HG03565 (cell line): ENCODE measurements at regions not wholly inside any gene's neighbourhood (a gene's known extent, or its start where the extent isn't known, plus 50 kb on each side); places are given as distances from the start of the nearest gene placed in this dataset.
"Not testable (repeated sequence)": the region's sequence is repeated elsewhere in the genome, so short reads cannot be mapped to it uniquely, and the experiment has no call there.

Experiments used
- ATAC-seq: cut with Tn5 transposase; IDR thresholded peaks from one replicate; pipeline ENCODE4 v1.9.1; 2021; ENCODE audit warnings: mild to moderate bottlenecking, moderate library complexity; ENCODE audit not compliant: unreplicated experiment

- no peak for ATAC-seq
These were observed 117.7 kb upstream of the KCNJ3 start for GRCh38 chr2:154580767-154581166.

DNA sequence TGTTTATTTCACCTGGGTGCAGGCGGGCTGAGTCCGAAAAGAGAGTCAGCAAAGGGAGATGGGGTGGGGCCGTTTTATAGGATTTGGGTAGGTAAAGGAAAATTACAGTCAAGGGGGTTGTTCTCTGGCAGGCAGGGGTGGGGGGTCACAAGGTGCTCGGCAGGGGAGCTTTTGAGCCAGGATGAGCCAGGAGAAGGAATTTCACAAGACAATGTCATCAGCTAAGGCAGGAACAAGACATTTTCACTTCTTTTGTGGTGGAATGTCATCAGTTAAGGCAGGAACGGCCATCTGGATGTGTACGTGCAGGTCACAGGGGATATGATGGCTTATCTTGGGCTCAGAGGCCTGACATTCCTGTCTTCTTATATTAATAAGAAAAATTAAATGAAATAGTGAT, 115.8 kb upstream of the KCNJ3 start:
- ATAC-seq: not testable (repeated sequence)

DNA sequence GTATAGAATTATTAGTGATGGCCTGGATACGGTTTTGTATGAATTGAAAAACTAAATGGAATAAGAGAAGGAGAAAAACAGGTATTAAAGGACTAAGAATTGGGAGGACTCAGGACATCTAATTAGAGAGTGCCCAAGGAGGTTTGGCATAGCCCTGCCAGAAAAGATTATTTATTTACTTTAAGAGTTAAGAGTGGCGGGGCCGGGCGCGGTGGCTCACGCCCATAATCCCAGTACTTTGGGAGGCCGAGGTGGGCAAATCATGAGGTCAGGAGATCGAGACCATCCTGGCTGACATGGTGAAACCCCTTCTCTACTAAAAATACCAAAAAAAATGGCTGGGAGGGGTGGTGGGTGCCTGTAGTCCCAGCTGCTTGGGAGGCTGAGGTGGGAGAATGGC, 115.2 kb upstream of the KCNJ3 start:
- not testable (repeated sequence) for ATAC-seq

- no peak for ATAC-seq
These were observed 110.8 kb upstream of the KCNJ3 start for GRCh38 chr2:154587739-154588138.

- no peak for ATAC-seq
These were observed 109.7 kb upstream of the KCNJ3 start for GRCh38 chr2:154588838-154589237.

DNA sequence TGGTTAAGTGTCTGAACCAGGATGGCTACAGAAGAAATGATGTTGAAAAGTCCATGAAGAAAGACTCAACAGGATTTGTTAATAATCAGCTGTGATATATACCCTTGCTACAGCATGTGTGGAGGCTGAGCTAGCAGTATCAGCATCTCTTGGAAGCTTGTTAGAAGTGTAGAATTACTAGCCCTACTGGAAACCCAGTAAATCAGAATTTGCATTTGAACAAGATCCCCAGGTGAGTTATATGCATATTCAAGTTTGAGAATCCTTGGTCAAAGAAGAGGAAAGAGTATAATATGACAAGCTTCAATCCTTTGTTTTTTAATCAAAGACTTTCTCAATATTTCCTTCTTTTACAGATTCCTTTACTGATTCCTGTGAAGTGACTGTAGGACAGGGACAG, 109.0 kb upstream of the KCNJ3 start:
- ATAC-seq: no peak

- no peak for ATAC-seq
These were observed 107.1 kb upstream of the KCNJ3 start for GRCh38 chr2:154591294-154591820.

GRCh38 chr2:154599189-154599588, 99.3 kb upstream of the KCNJ3 start:
- no peak for ATAC-seq

DNA sequence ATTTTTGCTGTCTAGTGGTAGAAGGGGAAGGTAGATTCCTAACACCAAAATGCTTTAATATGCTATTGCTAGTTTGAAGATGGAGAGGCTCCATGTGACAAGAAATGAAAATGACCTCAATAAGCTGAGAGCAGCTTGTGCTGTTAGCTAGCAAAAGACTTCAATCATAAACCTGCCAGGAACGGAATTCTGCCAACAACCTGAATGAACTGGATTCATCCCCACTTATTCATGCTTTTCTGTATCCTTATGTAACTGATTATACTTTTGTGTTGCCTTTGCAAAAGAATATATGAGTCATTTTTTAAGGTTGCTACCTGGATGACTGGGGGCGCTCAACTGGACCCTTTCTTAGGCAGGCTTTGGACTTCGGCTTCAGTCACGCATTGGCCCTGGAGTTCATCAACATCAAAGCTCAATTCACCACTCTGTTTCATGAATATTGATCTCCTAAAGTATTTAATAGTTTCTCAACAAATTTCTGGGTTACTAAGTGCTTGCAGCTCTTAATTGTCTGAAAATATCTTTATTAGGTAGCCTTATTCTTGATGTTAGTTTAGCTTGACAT, 97.5 kb upstream of the KCNJ3 start:
- ATAC-seq: no peak

- ATAC-seq: no peak
These were observed 94.8 kb upstream of the KCNJ3 start for GRCh38 chr2:154603682-154604081.

- ATAC-seq: no peak
These were observed 90.1 kb upstream of the KCNJ3 start for GRCh38 chr2:154608438-154608837.

DNA sequence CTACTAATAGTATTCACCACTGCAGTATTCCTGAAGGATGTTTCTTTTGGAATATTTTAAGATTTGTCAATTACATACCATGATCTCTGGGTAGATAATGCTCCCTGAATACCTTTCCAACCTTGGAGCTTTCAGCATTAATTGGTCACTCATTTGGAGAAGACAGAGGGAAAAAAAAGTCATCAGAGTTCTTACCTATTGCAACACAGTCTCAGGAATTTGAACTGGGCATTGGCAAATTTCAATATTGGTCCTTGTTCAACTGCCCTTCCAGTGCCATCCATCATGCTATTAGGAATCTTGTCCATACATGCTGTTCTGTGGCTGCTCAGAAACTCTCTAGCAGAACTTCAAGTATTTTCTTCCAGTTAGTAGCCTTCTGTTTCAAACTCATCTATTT, 83.6 kb upstream of the KCNJ3 start:
- ATAC-seq: no peak

GRCh38 chr2:154616659-154617058, 81.8 kb upstream of the KCNJ3 start:
- no peak for ATAC-seq

- no peak for ATAC-seq
These were observed 78.0 kb upstream of the KCNJ3 start for GRCh38 chr2:154620471-154620870.

GRCh38 chr2:154623819-154624218, 74.7 kb upstream of the KCNJ3 start:
- peak; percentile 60 for ATAC-seq

GRCh38 chr2:154637456-154637855, 61.0 kb upstream of the KCNJ3 start:
- ATAC-seq: no peak

DNA sequence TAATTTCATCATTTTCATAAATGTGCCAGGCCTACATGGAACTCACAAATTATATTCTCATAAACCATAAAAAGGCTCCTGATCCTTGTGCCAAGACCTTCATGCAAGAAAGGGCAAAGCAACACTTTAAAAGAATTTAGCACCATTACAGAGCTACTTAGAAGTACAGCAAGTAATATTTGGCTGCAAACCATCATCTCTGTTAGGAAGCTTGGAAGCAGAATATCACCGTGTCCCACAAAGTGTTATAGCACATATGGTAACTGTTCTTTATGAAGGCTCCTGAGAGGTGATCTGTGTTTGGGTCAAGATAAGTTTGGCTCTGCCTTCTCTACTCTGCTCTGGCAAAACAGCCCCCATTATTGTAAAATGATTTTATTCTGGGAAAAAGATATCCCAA, 59.7 kb upstream of the KCNJ3 start:
- no peak for ATAC-seq

GRCh38 chr2:154640000-154640399, 58.5 kb upstream of the KCNJ3 start:
- ATAC-seq: no peak
